ENCODE measurements at regions not wholly inside any gene's neighbourhood (a gene's known extent, or its start where the extent isn't known, plus 50 kb on each side); places are given as distances from the start of the nearest gene placed in this dataset.

- H3K36me3 ChIP-seq: no peaks in the 10 kb centered on the region
- H3K4me3 ChIP-seq: no peak overlapping the region
- in situ Hi-C loops (cut with MboI; ENCODE audit: low pct_ligation_motif_present in 1 of 4, low pct_unique_long_range_greater_than_20kb in 1 of 4, low sequenced_read_pairs in 3 of 4): no loop called here
- 86 to 92% methylated on average over 2 to 3 of the region's 3 CpGs for WGBS, 2 donors (ENCODE audit: low coverage in 1 of 2)
- DNase-seq: no peak
- intact Hi-C loops (cut with DNase I; ENCODE audit: low total_unique reads): no loop called here
- H3K27ac ChIP-seq: no peak overlapping the region
- no peak for TF ChIP-seq POLR2AphosphoS5 (IDR thresholded peaks at IDR 0.05)
- no peak for TF ChIP-seq EP300 (IDR thresholded peaks at IDR 0.05; ENCODE audit: low read depth)
- H3K4me1 ChIP-seq: peaks cover 0 to 11% (median 3%) of the 10 kb centered on the region in 4 donors
- no peaks in the 10 kb centered on the region for H3K9me3 ChIP-seq
- H3K27me3 ChIP-seq: no peaks in the 10 kb centered on the region
Measured at GRCh38 chr11:130526846-130527245, 78.4 kb downstream of the ADAMTS15 start.

- TF ChIP-seq EP300 (IDR thresholded peaks at IDR 0.05; ENCODE audit: low read depth): no peak
- TF ChIP-seq POLR2AphosphoS5 (IDR thresholded peaks at IDR 0.05): no peak
- TF ChIP-seq POLR2A (IDR thresholded peaks at IDR 0.05): no peak
- TF ChIP-seq CTCF (IDR thresholded peaks at IDR 0.05): no peak
- Histone ChIP-seq H3K36me3 (no peaks in the 10 kb centered on the region), H3K4me3 (no peak overlapping the region), H3K4me1 (peaks cover 0 to 7% (median 0%) of the 10 kb centered on the region in 4 donors), H3K27ac (no peak overlapping the region), H3K27me3 (no peaks in the 10 kb centered on the region), H3K9me3 (no peaks in the 10 kb centered on the region)
- DNase-seq: no peak
- WGBS, 2 donors (ENCODE audit: low coverage in 1 of 2): 63% methylated on average over 5 of the region's 5 CpGs; no CpG with 5 or more reads in 1 of the 2 donors
- in situ Hi-C loops (cut with MboI; ENCODE audit: low pct_ligation_motif_present in 1 of 4, low pct_unique_long_range_greater_than_20kb in 1 of 4, low sequenced_read_pairs in 3 of 4) (no loop called here), intact Hi-C loops (cut with DNase I; ENCODE audit: low total_unique reads) (no loop called here)
Measured at GRCh38 chr11:130527636-130528297, 79.3 kb downstream of the ADAMTS15 start.

- Histone ChIP-seq H3K36me3 (no peaks in the 10 kb centered on the region), H3K9me3 (no peaks in the 10 kb centered on the region), H3K4me1 (no peaks in the 10 kb centered on the region), H3K27ac (no peak overlapping the region), H3K4me3 (no peak overlapping the region), H3K27me3 (no peaks in the 10 kb centered on the region)
- intact Hi-C loops (cut with DNase I; ENCODE audit: low total_unique reads): no loop called here
- WGBS, 2 donors (ENCODE audit: low coverage in 1 of 2): 77 to 80% methylated on average over 7 to 16 of the region's 16 CpGs
- in situ Hi-C loops (cut with MboI; ENCODE audit: low pct_ligation_motif_present in 1 of 4, low pct_unique_long_range_greater_than_20kb in 1 of 4, low sequenced_read_pairs in 3 of 4): no loop called here
- TF ChIP-seq EP300 (IDR thresholded peaks at IDR 0.05; ENCODE audit: low read depth): no peak
- no peak for TF ChIP-seq POLR2AphosphoS5 (IDR thresholded peaks at IDR 0.05)
- TF ChIP-seq CTCF (IDR thresholded peaks at IDR 0.05): no peak
- no peak for TF ChIP-seq POLR2A (IDR thresholded peaks at IDR 0.05)
- DNase-seq: no peak
Measured at GRCh38 chr11:130528298-130529261, 80.1 kb downstream of the ADAMTS15 start.

GRCh38 chr11:130529366-130529765 lies 80.9 kb downstream of the ADAMTS15 start:
- TF ChIP-seq POLR2AphosphoS5 (IDR thresholded peaks at IDR 0.05) (no peak), POLR2A (IDR thresholded peaks at IDR 0.05) (no peak), CTCF (IDR thresholded peaks at IDR 0.05) (no peak), EP300 (IDR thresholded peaks at IDR 0.05; ENCODE audit: low read depth) (no peak)
- no peaks in the 10 kb centered on the region for H3K27me3 ChIP-seq
- in situ Hi-C loops (cut with MboI; ENCODE audit: low pct_ligation_motif_present in 1 of 4, low pct_unique_long_range_greater_than_20kb in 1 of 4, low sequenced_read_pairs in 3 of 4) (no loop called here), intact Hi-C loops (cut with DNase I; ENCODE audit: low total_unique reads) (no loop called here)
- DNase-seq: no peak
- H3K36me3 ChIP-seq: no peaks in the 10 kb centered on the region
- H3K9me3 ChIP-seq: no peaks in the 10 kb centered on the region
- H3K27ac ChIP-seq: no peak overlapping the region
- no peak overlapping the region for H3K4me3 ChIP-seq
- 92 to 93% methylated on average over 5 of the region's 5 CpGs for WGBS, 2 donors (ENCODE audit: low coverage in 1 of 2)
- H3K4me1 ChIP-seq: no peaks in the 10 kb centered on the region

Measured in transverse colon (tissue), 4 donors.